OCI-LY1 (cell line): ENCODE measurements at regions not wholly inside any gene's neighbourhood (a gene's known extent, or its start where the extent isn't known, plus 50 kb on each side); places are given as distances from the start of the nearest gene placed in this dataset.

Source experiments
- H2AFZ ChIP-seq: fragments of 200-600 bp; sonication (generic), shearing (Covaris generic); 2 replicates; pipeline ENCODE4 v1.6.0; 2014; ENCODE audit warnings: antibody characterized with exemption, mild to moderate bottlenecking, low read length
- H3F3A ChIP-seq: fragments of 200-600 bp; sonication (generic), shearing (Covaris generic); 2 replicates; pipeline ENCODE4 v1.6.0; 2014; ENCODE audit warnings: mild to moderate bottlenecking, antibody characterized with exemption, low read length, moderate library complexity; ENCODE audit not compliant: insufficient read depth
- H3K27ac ChIP-seq: fragments of 200-600 bp; sonication (generic); 2 replicates; pipeline ENCODE4 v1.5.1; 2014; ENCODE audit warnings: low read length, mixed run types, mild to moderate bottlenecking, low read depth; ENCODE audit not compliant: poor library complexity, severe bottlenecking
- H3K27me3 ChIP-seq: fragments of 200-600 bp; sonication (generic); 2 replicates; pipeline ENCODE4 v1.6.0; 2014; ENCODE audit warnings: antibody characterized with exemption, mild to moderate bottlenecking, low read length, moderate library complexity; ENCODE audit not compliant: insufficient read depth
- H3K36me3 ChIP-seq: fragments of 200-600 bp; sonication (generic); 2 replicates; pipeline ENCODE4 v1.6.1; 2014; ENCODE audit warnings: mild to moderate bottlenecking, antibody characterized with exemption, low read length, moderate library complexity, mixed read lengths; ENCODE audit not compliant: insufficient read depth
- H3K4me1 ChIP-seq: fragments of 200-600 bp; sonication (generic); 2 replicates; pipeline ENCODE4 v1.5.1; 2014; ENCODE audit warnings: mild to moderate bottlenecking, low read length, moderate library complexity; ENCODE audit not compliant: insufficient read depth, severe bottlenecking
- H3K4me2 ChIP-seq: fragments of 200-600 bp; sonication (generic), shearing (Covaris generic); 2 replicates; pipeline ENCODE4 v1.6.1; 2014; ENCODE audit warnings: low read length
- H3K4me3 ChIP-seq: fragments of 200-600 bp; sonication (generic); 2 replicates; pipeline ENCODE4 v1.5.1; 2014; ENCODE audit warnings: low read length, low read depth, mild to moderate bottlenecking, mixed read lengths; ENCODE audit not compliant: poor library complexity, severe bottlenecking
- H3K79me2 ChIP-seq: fragments of 200-600 bp; shearing (Covaris generic); 2 replicates; pipeline ENCODE4 v1.6.1; 2016; ENCODE audit warnings: mixed run types, low read length, mixed read lengths; ENCODE audit not compliant: insufficient read depth
- H3K9ac ChIP-seq: fragments of 200-600 bp; sonication (generic), shearing (Covaris generic); 2 replicates; pipeline ENCODE4 v1.6.1; 2014; ENCODE audit warnings: mild to moderate bottlenecking, low read length, mixed read lengths
- H3K9me2 ChIP-seq: fragments of 200-600 bp; sonication (generic), shearing (Covaris generic); 2 replicates; pipeline ENCODE4 v1.6.1; 2014; ENCODE audit warnings: low read depth, mild to moderate bottlenecking, low read length, mixed read lengths
- H3K9me3 ChIP-seq: fragments of 200-600 bp; shearing (Covaris generic); 2 replicates; pipeline ENCODE4 v1.6.1; 2014; ENCODE audit warnings: low read length, mixed read lengths
- H4K20me1 ChIP-seq: fragments of 200-600 bp; sonication (generic), shearing (Covaris generic); 2 replicates; pipeline ENCODE4 v1.6.0; 2016; ENCODE audit warnings: mild to moderate bottlenecking, low read length; ENCODE audit not compliant: insufficient read depth
- EZH2 ChIP-seq: fragments of 200-600 bp; sonication (generic), shearing (Covaris generic); IDR thresholded peaks from 2 replicates; pipeline ENCODE4 v1.8.0; 2017; ENCODE audit warnings: borderline replicate concordance, mixed run types, mild to moderate bottlenecking, antibody characterized with exemption, low read length, moderate library complexity, mixed read lengths
- TF ChIP-seq, protein P1 (sequence below): fragments of 200-600 bp; sonication (generic), shearing (Covaris generic); IDR thresholded peaks from 2 replicates; pipeline ENCODE4 v1.5.1; 2017; ENCODE audit warnings: mild to moderate bottlenecking, antibody characterized with exemption, low read length, moderate library complexity, mixed read lengths

DNA sequence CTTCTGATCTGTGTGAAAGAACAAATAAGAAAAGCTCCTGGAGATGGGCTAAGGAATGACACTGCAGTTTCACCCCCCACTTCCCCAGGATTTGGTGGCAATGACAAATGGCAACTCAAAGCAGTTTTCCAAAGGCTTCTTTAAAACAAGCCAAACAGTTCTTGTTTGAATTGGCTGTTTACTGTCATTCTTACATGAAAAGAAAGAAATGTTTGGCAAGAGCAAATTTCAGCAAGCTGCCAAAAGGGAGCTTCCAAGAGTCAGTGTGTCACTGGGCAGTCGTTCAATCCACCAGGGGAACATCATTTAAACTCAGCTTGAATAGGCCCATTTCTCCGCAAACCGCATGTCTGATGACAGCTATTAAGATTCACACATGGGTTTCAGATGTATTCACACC, 119.0 kb upstream of the RHOBTB1 start:
- Histone ChIP-seq H3K9me3 (no peaks in the 10 kb centered on the region), H3K9ac (no peak overlapping the region), H3K27me3 (no peaks in the 10 kb centered on the region), H3K4me3 (no peak overlapping the region), H3K4me2 (no peak overlapping the region), H3K36me3 (no peaks in the 10 kb centered on the region), H3F3A (no peaks in the 10 kb centered on the region), H2AFZ (no peak overlapping the region), H3K4me1 (no peaks in the 10 kb centered on the region), H3K9me2 (no peaks in the 10 kb centered on the region), H3K79me2 (no peaks in the 10 kb centered on the region), H3K27ac (no peak overlapping the region), H4K20me1 (no peaks in the 10 kb centered on the region)
- TF ChIP-seq EZH2, result no peak
- TF ChIP-seq, protein P1, sequence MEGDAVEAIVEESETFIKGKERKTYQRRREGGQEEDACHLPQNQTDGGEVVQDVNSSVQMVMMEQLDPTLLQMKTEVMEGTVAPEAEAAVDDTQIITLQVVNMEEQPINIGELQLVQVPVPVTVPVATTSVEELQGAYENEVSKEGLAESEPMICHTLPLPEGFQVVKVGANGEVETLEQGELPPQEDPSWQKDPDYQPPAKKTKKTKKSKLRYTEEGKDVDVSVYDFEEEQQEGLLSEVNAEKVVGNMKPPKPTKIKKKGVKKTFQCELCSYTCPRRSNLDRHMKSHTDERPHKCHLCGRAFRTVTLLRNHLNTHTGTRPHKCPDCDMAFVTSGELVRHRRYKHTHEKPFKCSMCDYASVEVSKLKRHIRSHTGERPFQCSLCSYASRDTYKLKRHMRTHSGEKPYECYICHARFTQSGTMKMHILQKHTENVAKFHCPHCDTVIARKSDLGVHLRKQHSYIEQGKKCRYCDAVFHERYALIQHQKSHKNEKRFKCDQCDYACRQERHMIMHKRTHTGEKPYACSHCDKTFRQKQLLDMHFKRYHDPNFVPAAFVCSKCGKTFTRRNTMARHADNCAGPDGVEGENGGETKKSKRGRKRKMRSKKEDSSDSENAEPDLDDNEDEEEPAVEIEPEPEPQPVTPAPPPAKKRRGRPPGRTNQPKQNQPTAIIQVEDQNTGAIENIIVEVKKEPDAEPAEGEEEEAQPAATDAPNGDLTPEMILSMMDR, result no peak

- H3F3A ChIP-seq, result no peaks in the 10 kb centered on the region
- H3K36me3 ChIP-seq, result no peaks in the 10 kb centered on the region
- H3K9me2 ChIP-seq, result no peaks in the 10 kb centered on the region
- H4K20me1 ChIP-seq, result no peaks in the 10 kb centered on the region
- no peak overlapping the region for H3K4me3 ChIP-seq
- H2AFZ ChIP-seq, result no peak overlapping the region
- H3K27ac ChIP-seq, result no peak overlapping the region
- no peaks in the 10 kb centered on the region for H3K27me3 ChIP-seq
- no peak for TF ChIP-seq EZH2
- TF ChIP-seq, protein P1, result no peak
- H3K9me3 ChIP-seq, result no peaks in the 10 kb centered on the region
- H3K4me1 ChIP-seq, result no peaks in the 10 kb centered on the region
- H3K4me2 ChIP-seq, result no peak overlapping the region
- no peak overlapping the region for H3K9ac ChIP-seq
- H3K79me2 ChIP-seq, result no peaks in the 10 kb centered on the region
These were observed 118.0 kb upstream of the RHOBTB1 start for GRCh38 chr10:61061923-61062504.

DNA sequence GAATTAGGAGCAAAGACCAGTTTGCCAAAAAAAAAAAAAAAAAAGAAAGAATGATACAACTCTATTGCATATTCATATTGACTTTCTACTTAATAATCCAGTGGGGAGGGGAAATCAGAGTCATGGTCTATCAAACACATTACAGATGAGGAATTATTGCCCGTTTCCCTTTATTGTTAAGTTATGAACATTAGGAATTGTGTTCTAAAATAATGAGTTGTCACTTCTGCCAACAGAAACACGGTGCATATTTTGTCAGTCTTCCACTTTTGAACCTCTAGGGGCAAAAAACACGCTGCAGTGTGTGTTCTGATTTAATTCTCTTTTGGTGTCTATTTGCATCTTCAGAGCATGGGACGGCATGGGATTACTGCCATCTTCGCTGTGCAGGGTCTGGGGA, 115.7 kb upstream of the RHOBTB1 start:
- no peaks in the 10 kb centered on the region for H4K20me1 ChIP-seq
- no peaks in the 10 kb centered on the region for H3K9me3 ChIP-seq
- H2AFZ ChIP-seq, result no peak overlapping the region
- no peaks in the 10 kb centered on the region for H3K36me3 ChIP-seq
- no peaks in the 10 kb centered on the region for H3F3A ChIP-seq
- H3K4me2 ChIP-seq, result no peak overlapping the region
- no peaks in the 10 kb centered on the region for H3K9me2 ChIP-seq
- H3K4me3 ChIP-seq, result no peak overlapping the region
- H3K27me3 ChIP-seq, result no peaks in the 10 kb centered on the region
- H3K27ac ChIP-seq, result no peak overlapping the region
- no peak for TF ChIP-seq EZH2
- TF ChIP-seq, protein P1, result no peak
- H3K79me2 ChIP-seq, result no peaks in the 10 kb centered on the region
- H3K9ac ChIP-seq, result no peak overlapping the region
- no peaks in the 10 kb centered on the region for H3K4me1 ChIP-seq
